WTC11 (cell line): ENCODE measurements at regions not wholly inside any gene's neighbourhood (a gene's known extent, or its start where the extent isn't known, plus 50 kb on each side); places are given as distances from the start of the nearest gene placed in this dataset.

Experiments used
- ATAC-seq: fragments of 200-7000 bp; cut with Tn5 transposase; 2 replicates; pipeline ENCODE4 v1.10.0; 2021; ENCODE audit warnings: mild to moderate bottlenecking, moderate library complexity
- CTCF ChIA-PET: fragments of 300-600 bp; sonication (Branson Sonifier 250); formaldehyde crosslinking; loops from one replicate; lab custom pipeline; 2021; ENCODE audit warnings: antibody characterized with exemption; lab: Charles Lee
- POLR2A ChIA-PET: fragments of 350-600 bp; sonication (Branson Sonifier 250); formaldehyde crosslinking; loops from one replicate; lab custom pipeline; 2021; ENCODE audit warnings: antibody characterized with exemption; lab: Charles Lee
- DNase-seq: peaks from one replicate; pipeline ENCODE4 v3.0.0; 2021; ENCODE audit warnings: low spot score
- H3K27ac Mint-ChIP-seq: 2 replicates; pipeline ENCODE4 v1.8.0; 2021; ENCODE audit warnings: mixed read lengths
- H3K27me3 Mint-ChIP-seq: 2 replicates; pipeline ENCODE4 v1.8.0; 2021; ENCODE audit warnings: low read depth, mild to moderate bottlenecking, moderate library complexity, mixed read lengths
- H3K36me3 Mint-ChIP-seq: 2 replicates; pipeline ENCODE4 v1.8.0; 2021; ENCODE audit warnings: mixed read lengths
- H3K4me1 Mint-ChIP-seq: 2 replicates; pipeline ENCODE4 v1.8.0; 2022; ENCODE audit warnings: mixed read lengths
- H3K4me3 Mint-ChIP-seq: 2 replicates; pipeline ENCODE4 v1.8.0; 2021; ENCODE audit warnings: mild to moderate bottlenecking, moderate library complexity, mixed read lengths
- H3K9me3 Mint-ChIP-seq: 2 replicates; pipeline ENCODE4 v1.8.0; 2021; ENCODE audit warnings: mixed read lengths
- ETV6 ChIP-seq: sonication (generic); formaldehyde crosslinking; IDR thresholded peaks from 2 replicates; pipeline ENCODE4 v1.8.1; 2022; ENCODE audit warnings: mild to moderate bottlenecking, missing genetic modification reagents
- JAZF1 ChIP-seq: fragments of 250-450 bp; sonication (Bioruptor Pico); IDR thresholded peaks from 2 replicates; pipeline ENCODE4 v1.9.0; 2021; ENCODE audit warnings: moderate library complexity, mild to moderate bottlenecking, inconsistent platforms
- MYBL2 ChIP-seq: sonication (generic); formaldehyde crosslinking; IDR thresholded peaks from 2 replicates; pipeline ENCODE4 v1.8.1; 2023; ENCODE audit warnings: mild to moderate bottlenecking, moderate library complexity, missing genetic modification reagents
- NR2C2 ChIP-seq: sonication (generic); formaldehyde crosslinking; IDR thresholded peaks from 2 replicates; pipeline ENCODE4 v1.8.0; 2022; ENCODE audit warnings: mild to moderate bottlenecking, missing genetic modification reagents
- NR3C1 ChIP-seq: sonication (generic); formaldehyde crosslinking; conservative IDR thresholded peaks from 2 replicates; pipeline ENCODE4 v1.8.1; 2023; ENCODE audit warnings: low read depth, mild to moderate bottlenecking, missing genetic modification reagents
- OVOL2 ChIP-seq: fragments of 250-450 bp; sonication (Bioruptor Pico); IDR thresholded peaks from 2 replicates; pipeline ENCODE4 v1.9.0; 2021; ENCODE audit warnings: mild to moderate bottlenecking, borderline replicate concordance
- RELA ChIP-seq: sonication (generic); formaldehyde crosslinking; IDR thresholded peaks from 2 replicates; pipeline ENCODE4 v1.8.1; 2022; ENCODE audit warnings: missing genetic modification reagents, mild to moderate bottlenecking, borderline replicate concordance
- SOX15 ChIP-seq: fragments of 250-450 bp; sonication (Bioruptor Pico); IDR thresholded peaks from 2 replicates; pipeline ENCODE4 v1.9.0; 2021; ENCODE audit warnings: mild to moderate bottlenecking
- SP1 ChIP-seq: sonication (generic); formaldehyde crosslinking; conservative IDR thresholded peaks from 2 replicates; pipeline ENCODE4 v1.8.1; 2022; ENCODE audit warnings: missing genetic modification reagents
- ZNF396 ChIP-seq: fragments of 250-450 bp; sonication (Bioruptor Pico); IDR thresholded peaks from 2 replicates; pipeline ENCODE4 v1.8.0; 2021; ENCODE audit warnings: mild to moderate bottlenecking, moderate library complexity, borderline replicate concordance
- TF ChIP-seq, protein P1 (sequence below): sonication (generic); formaldehyde crosslinking; conservative IDR thresholded peaks from 2 replicates; pipeline ENCODE4 v1.8.1; 2023; ENCODE audit warnings: mild to moderate bottlenecking, low read depth, missing genetic modification reagents, moderate library complexity
- TF ChIP-seq, protein P2 (sequence below): fragments of 250-450 bp; sonication (Bioruptor Pico); IDR thresholded peaks from 2 replicates; pipeline ENCODE4 v1.9.0; 2021; ENCODE audit warnings: mild to moderate bottlenecking, borderline replicate concordance
- TF ChIP-seq, protein P3 (sequence below): sonication (generic); formaldehyde crosslinking; IDR thresholded peaks from 2 replicates; pipeline ENCODE4 v1.8.1; 2023; ENCODE audit warnings: mild to moderate bottlenecking, missing genetic modification reagents, borderline replicate concordance
- TF ChIP-seq, protein P4 (sequence below): sonication (generic); formaldehyde crosslinking; IDR thresholded peaks from 2 replicates; pipeline ENCODE4 v1.8.0; 2022; ENCODE audit warnings: missing genetic modification reagents
- TF ChIP-seq, protein P5 (sequence below): sonication (generic); formaldehyde crosslinking; IDR thresholded peaks from 2 replicates; pipeline ENCODE4 v1.8.1; 2022; ENCODE audit warnings: low read depth, mild to moderate bottlenecking, moderate library complexity, missing genetic modification reagents, borderline replicate concordance
- TF ChIP-seq, protein P6 (sequence below): fragments of 250-450 bp; sonication (Bioruptor Pico); IDR thresholded peaks from 2 replicates; pipeline ENCODE4 v2.1.2; 2022; ENCODE audit warnings: mild to moderate bottlenecking, moderate library complexity
- TF ChIP-seq, protein P7 (sequence below): sonication (generic); formaldehyde crosslinking; IDR thresholded peaks from 2 replicates; pipeline ENCODE4 v1.8.1; 2023; ENCODE audit warnings: mild to moderate bottlenecking, missing genetic modification reagents, moderate library complexity

DNA sequence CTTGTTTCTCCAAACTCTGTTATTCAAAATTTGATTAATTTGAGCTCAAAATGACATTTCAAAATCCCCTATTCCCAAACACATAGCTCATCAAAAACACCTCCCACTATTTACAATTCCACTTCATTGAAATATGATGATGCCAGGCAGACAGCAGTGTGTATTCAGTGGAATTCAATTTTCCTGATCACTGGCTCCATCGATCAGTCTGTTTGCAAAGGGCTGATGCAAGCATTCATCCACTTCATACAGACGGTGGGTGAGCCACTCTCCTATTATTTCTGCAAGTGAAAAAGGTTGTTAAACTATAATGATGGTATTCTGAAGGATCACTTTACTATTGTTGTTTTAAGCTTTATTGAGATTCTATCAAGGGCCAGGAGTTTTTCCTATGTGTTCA lies 90.7 kb downstream of the RTP4 start (continued):
- TF ChIP-seq ETV6 (CRISPR knock-in tag) (no peak), NR3C1 (CRISPR knock-in tag) (no peak), JAZF1 (CRISPR knock-in tag) (no peak), OVOL2 (CRISPR knock-in tag) (no peak)
- TF ChIP-seq, protein P1, sequence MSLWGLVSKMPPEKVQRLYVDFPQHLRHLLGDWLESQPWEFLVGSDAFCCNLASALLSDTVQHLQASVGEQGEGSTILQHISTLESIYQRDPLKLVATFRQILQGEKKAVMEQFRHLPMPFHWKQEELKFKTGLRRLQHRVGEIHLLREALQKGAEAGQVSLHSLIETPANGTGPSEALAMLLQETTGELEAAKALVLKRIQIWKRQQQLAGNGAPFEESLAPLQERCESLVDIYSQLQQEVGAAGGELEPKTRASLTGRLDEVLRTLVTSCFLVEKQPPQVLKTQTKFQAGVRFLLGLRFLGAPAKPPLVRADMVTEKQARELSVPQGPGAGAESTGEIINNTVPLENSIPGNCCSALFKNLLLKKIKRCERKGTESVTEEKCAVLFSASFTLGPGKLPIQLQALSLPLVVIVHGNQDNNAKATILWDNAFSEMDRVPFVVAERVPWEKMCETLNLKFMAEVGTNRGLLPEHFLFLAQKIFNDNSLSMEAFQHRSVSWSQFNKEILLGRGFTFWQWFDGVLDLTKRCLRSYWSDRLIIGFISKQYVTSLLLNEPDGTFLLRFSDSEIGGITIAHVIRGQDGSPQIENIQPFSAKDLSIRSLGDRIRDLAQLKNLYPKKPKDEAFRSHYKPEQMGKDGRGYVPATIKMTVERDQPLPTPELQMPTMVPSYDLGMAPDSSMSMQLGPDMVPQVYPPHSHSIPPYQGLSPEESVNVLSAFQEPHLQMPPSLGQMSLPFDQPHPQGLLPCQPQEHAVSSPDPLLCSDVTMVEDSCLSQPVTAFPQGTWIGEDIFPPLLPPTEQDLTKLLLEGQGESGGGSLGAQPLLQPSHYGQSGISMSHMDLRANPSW (CRISPR knock-in tag): no peak
- TF ChIP-seq, protein P2, sequence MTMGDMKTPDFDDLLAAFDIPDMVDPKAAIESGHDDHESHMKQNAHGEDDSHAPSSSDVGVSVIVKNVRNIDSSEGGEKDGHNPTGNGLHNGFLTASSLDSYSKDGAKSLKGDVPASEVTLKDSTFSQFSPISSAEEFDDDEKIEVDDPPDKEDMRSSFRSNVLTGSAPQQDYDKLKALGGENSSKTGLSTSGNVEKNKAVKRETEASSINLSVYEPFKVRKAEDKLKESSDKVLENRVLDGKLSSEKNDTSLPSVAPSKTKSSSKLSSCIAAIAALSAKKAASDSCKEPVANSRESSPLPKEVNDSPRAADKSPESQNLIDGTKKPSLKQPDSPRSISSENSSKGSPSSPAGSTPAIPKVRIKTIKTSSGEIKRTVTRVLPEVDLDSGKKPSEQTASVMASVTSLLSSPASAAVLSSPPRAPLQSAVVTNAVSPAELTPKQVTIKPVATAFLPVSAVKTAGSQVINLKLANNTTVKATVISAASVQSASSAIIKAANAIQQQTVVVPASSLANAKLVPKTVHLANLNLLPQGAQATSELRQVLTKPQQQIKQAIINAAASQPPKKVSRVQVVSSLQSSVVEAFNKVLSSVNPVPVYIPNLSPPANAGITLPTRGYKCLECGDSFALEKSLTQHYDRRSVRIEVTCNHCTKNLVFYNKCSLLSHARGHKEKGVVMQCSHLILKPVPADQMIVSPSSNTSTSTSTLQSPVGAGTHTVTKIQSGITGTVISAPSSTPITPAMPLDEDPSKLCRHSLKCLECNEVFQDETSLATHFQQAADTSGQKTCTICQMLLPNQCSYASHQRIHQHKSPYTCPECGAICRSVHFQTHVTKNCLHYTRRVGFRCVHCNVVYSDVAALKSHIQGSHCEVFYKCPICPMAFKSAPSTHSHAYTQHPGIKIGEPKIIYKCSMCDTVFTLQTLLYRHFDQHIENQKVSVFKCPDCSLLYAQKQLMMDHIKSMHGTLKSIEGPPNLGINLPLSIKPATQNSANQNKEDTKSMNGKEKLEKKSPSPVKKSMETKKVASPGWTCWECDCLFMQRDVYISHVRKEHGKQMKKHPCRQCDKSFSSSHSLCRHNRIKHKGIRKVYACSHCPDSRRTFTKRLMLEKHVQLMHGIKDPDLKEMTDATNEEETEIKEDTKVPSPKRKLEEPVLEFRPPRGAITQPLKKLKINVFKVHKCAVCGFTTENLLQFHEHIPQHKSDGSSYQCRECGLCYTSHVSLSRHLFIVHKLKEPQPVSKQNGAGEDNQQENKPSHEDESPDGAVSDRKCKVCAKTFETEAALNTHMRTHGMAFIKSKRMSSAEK: no peak

DNA sequence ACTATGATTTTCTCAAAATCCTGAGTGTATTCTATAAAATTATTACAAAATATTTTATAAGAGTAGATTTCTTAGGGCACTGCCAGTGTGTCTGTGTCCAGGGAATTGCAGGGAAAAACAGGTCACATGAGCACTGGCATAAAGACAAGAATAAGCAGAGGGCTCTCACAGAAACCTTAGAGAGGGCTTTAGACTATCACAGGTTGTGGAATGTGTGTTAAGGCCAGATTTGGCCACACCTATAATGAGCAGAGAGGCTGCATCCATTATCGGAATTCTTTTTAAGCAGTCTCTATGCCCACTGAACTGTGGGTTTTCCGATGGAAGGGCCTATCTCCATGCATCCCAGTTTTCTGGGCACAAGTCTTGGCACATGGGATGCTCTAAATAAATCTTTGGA lies 90.2 kb downstream of the RTP4 start:
- CTCF ChIA-PET: no interaction called here
- Mint-ChIP-seq H3K27me3 (peaks cover 4% of the 10 kb centered on the region; the same call in 1 of the 2 replicates), H3K36me3 (peaks cover 2% of the 10 kb centered on the region), H3K4me3 (no peak overlapping the region), H3K9me3 (peaks cover 9% of the 10 kb centered on the region), H3K4me1 (peaks cover 47% of the 10 kb centered on the region), H3K27ac (no peak overlapping the region)
- POLR2A ChIA-PET: no interaction called here
- no peak for DNase-seq
- ATAC-seq: no peak
- TF ChIP-seq, protein P3, sequence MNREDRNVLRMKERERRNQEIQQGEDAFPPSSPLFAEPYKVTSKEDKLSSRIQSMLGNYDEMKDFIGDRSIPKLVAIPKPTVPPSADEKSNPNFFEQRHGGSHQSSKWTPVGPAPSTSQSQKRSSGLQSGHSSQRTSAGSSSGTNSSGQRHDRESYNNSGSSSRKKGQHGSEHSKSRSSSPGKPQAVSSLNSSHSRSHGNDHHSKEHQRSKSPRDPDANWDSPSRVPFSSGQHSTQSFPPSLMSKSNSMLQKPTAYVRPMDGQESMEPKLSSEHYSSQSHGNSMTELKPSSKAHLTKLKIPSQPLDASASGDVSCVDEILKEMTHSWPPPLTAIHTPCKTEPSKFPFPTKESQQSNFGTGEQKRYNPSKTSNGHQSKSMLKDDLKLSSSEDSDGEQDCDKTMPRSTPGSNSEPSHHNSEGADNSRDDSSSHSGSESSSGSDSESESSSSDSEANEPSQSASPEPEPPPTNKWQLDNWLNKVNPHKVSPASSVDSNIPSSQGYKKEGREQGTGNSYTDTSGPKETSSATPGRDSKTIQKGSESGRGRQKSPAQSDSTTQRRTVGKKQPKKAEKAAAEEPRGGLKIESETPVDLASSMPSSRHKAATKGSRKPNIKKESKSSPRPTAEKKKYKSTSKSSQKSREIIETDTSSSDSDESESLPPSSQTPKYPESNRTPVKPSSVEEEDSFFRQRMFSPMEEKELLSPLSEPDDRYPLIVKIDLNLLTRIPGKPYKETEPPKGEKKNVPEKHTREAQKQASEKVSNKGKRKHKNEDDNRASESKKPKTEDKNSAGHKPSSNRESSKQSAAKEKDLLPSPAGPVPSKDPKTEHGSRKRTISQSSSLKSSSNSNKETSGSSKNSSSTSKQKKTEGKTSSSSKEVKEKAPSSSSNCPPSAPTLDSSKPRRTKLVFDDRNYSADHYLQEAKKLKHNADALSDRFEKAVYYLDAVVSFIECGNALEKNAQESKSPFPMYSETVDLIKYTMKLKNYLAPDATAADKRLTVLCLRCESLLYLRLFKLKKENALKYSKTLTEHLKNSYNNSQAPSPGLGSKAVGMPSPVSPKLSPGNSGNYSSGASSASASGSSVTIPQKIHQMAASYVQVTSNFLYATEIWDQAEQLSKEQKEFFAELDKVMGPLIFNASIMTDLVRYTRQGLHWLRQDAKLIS (CRISPR knock-in tag): no peak
- TF ChIP-seq RELA (no peak), ZNF396 (CRISPR knock-in tag) (no peak), SP1 (CRISPR knock-in tag) (no peak), MYBL2 (no peak), SOX15 (CRISPR knock-in tag) (no peak), NR2C2 (CRISPR knock-in tag) (no peak)
- TF ChIP-seq, protein P4, sequence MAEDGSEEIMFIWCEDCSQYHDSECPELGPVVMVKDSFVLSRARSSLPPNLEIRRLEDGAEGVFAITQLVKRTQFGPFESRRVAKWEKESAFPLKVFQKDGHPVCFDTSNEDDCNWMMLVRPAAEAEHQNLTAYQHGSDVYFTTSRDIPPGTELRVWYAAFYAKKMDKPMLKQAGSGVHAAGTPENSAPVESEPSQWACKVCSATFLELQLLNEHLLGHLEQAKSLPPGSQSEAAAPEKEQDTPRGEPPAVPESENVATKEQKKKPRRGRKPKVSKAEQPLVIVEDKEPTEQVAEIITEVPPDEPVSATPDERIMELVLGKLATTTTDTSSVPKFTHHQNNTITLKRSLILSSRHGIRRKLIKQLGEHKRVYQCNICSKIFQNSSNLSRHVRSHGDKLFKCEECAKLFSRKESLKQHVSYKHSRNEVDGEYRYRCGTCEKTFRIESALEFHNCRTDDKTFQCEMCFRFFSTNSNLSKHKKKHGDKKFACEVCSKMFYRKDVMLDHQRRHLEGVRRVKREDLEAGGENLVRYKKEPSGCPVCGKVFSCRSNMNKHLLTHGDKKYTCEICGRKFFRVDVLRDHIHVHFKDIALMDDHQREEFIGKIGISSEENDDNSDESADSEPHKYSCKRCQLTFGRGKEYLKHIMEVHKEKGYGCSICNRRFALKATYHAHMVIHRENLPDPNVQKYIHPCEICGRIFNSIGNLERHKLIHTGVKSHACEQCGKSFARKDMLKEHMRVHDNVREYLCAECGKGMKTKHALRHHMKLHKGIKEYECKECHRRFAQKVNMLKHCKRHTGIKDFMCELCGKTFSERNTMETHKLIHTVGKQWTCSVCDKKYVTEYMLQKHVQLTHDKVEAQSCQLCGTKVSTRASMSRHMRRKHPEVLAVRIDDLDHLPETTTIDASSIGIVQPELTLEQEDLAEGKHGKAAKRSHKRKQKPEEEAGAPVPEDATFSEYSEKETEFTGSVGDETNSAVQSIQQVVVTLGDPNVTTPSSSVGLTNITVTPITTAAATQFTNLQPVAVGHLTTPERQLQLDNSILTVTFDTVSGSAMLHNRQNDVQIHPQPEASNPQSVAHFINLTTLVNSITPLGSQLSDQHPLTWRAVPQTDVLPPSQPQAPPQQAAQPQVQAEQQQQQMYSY: no peak
- TF ChIP-seq, protein P5, sequence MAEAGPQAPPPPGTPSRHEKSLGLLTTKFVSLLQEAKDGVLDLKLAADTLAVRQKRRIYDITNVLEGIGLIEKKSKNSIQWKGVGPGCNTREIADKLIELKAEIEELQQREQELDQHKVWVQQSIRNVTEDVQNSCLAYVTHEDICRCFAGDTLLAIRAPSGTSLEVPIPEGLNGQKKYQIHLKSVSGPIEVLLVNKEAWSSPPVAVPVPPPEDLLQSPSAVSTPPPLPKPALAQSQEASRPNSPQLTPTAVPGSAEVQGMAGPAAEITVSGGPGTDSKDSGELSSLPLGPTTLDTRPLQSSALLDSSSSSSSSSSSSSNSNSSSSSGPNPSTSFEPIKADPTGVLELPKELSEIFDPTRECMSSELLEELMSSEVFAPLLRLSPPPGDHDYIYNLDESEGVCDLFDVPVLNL (CRISPR knock-in tag): no peak
- TF ChIP-seq, protein P6, sequence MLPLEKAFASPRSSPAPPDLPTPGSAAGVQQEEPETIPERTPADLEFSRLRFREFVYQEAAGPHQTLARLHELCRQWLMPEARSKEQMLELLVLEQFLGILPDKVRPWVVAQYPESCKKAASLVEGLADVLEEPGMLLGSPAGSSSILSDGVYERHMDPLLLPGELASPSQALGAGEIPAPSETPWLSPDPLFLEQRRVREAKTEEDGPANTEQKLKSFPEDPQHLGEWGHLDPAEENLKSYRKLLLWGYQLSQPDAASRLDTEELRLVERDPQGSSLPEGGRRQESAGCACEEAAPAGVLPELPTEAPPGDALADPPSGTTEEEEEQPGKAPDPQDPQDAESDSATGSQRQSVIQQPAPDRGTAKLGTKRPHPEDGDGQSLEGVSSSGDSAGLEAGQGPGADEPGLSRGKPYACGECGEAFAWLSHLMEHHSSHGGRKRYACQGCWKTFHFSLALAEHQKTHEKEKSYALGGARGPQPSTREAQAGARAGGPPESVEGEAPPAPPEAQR (CRISPR knock-in tag): no peak
- TF ChIP-seq, protein P7, sequence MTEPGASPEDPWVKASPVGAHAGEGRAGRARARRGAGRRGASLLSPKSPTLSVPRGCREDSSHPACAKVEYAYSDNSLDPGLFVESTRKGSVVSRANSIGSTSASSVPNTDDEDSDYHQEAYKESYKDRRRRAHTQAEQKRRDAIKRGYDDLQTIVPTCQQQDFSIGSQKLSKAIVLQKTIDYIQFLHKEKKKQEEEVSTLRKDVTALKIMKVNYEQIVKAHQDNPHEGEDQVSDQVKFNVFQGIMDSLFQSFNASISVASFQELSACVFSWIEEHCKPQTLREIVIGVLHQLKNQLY (CRISPR knock-in tag): no peak
